ENCODE measurements at regions not wholly inside any gene's neighbourhood (a gene's known extent, or its start where the extent isn't known, plus 50 kb on each side); places are given as distances from the start of the nearest gene placed in this dataset.

DNA sequence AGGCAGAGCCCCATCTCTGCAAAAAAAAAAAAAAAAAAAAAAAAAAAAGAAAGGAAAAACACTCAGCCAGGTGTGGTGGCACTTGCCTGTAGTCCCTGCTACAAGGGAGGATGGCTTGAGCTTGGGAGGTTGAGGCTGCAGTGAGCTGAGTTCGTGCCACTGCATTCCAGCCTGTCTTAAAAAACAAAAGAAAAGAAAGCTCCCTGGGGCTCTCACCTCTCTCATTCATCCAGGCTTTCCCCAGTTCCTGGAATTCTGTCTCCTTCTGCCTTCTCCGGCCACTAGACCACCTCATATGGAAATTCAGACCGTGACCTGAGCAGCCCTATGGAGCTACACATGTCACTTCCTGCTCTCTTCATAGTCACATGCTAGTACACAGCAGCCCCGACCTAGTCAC is 101.1 kb upstream of the TAB2 start:
- DNase-seq (ENCODE audit: low read depth) = no peak

DNA sequence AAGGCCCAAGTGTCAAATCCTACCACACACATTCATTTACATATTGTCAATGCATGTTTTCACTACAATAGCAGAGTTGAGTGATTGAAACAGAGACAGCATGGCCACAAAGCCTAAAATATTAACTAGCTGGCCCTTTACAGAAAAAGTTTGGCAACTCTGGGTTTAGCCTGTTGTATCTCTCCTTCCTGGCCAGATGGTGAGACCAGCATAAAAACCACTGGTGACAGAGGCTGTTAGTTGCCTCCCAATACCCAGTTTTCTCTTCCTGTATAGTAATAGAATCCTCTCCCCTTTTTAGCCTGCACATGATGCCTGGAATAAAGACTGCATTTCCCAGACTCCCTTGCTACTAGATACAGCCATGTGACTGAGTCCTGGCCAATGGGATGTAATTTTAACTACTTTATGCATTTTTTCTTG is 100.0 kb upstream of the TAB2 start:
- no peak for DNase-seq (ENCODE audit: low read depth)

DNA sequence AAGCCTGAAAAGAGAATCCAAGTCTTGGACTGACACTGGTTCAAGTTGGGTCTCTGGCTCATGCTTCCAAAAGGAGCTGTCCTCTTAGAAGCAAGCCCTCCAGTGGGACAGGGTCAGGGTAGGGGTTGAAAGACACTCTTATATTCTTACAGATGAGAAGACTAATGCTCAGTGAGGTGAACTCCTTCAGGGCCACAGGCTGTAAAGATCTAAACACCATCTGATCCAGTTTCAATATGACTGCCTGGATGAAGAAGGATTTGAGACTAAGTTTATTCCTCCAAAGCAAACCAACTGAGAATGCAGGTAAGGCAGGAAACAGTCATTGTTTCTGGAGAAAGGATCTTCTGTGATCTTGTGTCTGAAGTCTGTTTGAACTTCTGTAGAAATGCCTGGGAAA is 99.0 kb upstream of the TAB2 start:
- no peak for DNase-seq (ENCODE audit: low read depth)

DNA sequence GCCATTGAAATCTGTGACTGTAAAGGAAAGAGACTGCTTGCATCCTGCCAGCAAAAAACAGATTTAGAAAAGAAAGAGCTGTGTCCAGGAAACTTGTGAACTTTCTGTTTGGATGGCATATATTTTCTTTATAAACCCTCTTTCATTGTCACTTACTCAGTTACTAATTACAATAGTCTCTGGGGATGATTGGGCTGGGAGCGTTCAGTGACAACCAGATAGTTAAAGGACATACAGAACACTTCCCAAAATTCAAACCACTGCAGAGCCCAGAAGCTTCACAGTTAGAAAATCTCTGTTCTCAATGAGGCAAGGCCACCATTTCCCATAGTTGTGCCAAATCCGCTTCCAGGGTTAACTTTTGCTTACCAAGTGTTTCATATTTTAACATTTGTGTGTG is 98.6 kb upstream of the TAB2 start:
- DNase-seq (ENCODE audit: low read depth) = no peak

DNA sequence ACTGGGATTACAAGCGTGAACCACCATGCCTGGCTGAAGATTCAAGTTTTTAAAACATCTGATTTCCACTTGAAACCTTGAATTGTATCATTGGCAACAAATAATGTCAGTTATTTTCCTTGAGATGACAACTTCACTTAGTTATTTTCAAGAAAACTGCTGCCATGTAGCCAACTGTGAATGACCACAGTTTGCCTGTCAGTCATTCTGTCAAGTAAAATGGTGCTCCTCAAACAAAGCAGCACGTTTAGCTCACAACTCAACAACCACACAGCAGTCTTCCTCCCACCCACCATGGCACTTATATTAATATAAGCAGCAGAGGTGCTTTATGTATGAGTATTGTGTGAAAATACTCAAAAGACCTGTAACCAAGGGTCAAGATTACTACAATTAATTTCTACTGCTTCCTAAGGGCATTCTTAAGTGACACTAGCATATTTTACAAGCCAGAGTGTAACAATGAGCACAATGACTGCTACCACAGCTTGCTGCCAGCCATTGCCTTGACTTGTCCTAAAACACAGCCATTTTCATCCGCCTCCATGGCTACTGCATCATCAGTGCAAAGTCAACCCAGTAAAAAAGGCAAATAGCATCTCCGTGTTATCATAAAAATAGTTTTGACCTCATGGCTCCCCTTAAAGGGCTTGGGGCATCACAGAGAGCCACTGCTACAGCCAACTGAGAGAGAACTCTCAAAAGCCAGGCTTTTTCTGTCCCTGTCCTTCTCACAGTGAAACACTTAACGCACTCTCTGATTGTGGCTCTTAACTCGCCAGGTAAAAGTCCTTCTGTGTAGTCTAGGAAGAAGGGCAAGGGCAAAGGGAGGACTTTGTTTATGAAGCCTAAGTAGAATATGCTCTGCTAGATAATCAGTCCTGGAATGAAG is 96.4 kb upstream of the TAB2 start:
- DNase-seq (ENCODE audit: low read depth) = no peak

DNA sequence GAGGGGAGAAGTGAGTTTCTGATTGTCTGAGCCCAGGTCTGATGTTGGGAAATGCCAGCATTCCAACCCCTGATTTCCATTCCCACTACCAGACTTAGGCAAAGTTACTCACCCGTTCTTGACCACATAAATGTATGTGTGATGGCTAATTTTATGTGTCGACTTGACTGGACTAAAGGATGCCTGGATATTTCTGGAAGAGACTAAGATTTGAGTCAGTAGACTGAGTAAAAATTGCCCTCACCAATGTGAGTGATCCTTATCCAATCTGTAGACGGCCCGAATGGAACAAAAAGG is 95.8 kb upstream of the TAB2 start:
- no peak for DNase-seq (ENCODE audit: low read depth)

DNA sequence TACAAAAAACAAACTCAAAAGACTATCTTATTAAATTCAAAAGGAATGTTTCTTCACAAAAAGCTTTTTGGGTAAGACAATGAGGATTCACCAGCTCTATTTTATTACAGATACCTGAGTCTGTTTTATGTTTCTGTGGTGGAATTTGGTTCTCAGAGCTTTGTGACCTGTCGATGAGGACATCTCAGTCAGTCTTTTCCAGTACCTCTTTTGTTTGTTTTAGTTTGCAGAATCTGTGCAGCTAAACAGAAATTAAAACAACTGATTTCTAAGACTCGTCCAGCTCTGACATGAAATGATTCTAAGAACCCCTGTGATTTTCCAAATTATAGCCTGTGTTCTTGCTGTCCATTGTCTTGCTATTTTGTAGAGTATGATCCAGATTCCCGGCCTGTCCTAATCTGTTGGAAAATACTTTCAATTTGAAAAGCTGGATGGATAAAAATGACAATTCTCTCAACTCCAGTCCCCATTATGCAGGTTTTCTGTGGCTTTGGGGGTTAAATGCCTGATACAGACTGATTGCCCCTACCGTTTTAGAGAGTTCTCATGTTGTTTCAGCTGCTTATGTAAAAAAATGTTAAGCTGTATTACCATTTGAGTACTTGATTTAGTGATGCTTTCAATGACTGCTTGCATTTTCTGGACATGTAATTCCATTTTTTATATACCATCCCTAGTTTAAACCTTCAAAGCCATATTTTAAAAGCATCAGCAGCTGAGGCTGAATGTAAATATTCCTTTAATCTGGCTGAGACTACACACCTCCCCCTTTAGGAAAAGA is 94.2 kb upstream of the TAB2 start:
- DNase-seq (ENCODE audit: low read depth) = no peak

DNA sequence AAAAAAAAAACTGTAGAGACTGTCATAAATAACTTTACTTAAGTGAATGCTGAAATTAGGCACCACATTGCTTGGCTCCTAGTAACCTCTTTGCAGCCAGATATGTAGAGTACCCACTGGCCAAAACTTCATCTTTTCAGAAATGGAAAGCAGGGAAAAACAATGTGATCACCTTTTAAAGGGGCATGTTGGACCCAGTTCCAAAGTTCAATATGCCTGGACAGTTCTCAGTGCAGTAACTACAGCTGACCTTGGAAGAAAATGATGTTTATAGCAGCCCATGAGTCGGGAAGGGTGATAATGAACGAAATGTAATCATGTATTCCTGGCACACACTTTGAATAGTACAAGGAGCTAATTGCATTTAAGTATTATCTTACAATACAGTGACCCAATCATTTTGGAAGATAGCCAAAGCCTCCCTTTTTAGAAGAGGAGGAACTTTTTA is 93.6 kb upstream of the TAB2 start:
- DNase-seq (ENCODE audit: low read depth) = no peak

DNA sequence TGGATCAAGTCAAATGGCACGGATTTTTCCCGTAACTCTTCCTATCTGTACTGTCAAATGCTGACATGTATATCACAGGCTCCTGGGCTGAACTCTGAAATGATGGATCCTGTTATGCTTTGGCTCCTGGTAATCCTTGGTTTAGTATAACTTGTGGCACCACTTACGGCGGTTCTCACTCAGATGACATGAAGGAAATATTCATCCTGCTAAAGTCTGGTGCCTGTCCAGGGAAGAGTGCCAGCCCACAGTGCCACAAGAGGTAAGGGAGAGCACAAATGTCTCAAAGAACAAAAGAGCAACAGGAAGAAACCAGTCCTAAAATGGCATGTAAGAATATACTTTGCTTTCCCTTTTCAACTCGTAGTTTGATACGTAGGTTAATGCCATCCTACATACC is 93.1 kb upstream of the TAB2 start:
- DNase-seq (ENCODE audit: low read depth) = no peak

DNA sequence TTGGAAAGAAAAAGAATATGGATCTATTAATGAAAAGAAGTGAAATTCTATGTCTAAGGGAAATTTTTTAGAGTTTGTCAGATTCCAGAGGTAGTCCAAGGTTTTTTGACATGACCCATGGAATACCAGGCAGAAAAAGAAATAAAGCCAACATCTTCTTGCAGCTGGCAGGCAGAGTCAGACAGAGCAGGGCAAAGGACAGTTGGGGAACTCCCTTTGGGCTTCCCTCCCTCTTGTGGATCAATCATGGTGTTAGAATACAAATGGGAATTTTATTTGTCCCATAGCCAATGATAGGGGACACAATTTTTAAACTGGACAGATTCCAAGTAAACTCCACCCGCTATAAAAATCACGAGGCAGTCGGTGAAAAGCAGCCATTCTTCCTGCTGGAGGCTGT is 92.1 kb upstream of the TAB2 start:
- no peak for DNase-seq (ENCODE audit: low read depth)

DNA sequence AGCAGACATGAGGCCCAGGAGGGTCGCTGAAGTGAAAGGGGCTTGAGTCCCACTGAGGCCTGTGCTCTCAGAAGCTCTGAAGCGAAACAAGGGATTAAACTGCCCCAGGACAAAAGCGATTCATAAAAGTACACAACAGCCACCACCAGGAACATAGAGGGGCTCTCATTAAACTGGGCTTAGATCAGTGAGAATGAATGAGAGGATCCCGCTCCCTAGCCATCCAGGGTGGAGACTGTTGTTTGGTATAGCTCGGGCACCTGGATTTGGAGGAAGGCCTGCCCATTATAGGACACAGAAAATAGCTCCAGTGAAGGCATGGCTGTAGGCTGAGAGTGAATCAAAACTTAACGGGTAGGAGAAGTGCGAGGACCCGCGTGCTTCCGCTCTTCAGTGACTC is 91.6 kb upstream of the TAB2 start:
- no peak for DNase-seq (ENCODE audit: low read depth)

DNA sequence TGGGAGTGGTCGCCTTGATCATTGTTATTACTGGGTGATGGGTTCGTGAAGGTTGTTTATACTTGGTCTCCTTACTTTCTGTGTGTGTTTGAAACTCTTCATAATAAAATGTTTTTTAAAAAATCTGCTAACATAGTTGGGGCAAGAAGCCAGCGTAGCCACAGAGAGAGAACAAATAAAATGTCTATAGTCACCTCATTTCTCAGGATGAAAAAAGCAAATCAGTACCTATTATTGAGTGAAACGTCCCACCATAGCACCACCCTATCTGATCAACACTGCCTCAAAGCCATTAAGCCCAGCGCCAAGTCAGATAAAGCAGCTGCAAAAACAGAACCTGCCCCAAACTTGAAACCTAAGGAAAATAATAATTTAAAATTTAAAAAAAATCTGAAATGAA is 89.7 kb upstream of the TAB2 start:
- no peak for DNase-seq (ENCODE audit: low read depth)

DNA sequence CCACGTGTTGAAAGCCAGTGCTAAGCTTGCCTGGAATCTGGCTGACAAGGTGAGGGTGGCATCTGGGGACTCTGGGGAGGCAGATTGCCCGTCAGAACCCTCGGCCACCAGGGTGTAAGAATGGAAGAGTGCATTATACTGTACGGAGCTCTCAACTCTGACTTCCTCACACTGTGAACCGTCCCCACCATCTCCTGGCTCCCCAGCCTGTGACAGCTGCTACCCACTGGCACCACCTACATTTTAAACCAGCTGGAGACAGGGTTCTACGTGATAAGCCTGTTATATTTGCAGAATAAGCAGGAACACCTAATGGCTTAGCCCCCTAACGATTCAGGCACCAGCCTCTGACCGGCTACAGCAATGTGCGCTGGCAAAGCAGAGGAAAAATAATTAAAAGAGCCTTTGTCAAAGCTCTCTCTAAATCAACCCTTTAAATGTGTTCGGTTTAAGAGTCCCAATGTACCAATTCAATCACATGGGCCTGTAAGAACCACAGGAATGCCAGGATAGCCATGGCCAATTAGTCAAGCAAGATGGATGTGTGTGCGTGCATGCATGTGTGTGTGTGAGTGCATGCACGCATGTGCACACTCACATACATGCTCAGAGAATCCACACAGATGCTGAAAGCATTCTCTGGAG is 89.1 kb upstream of the TAB2 start:
- no peak for DNase-seq (ENCODE audit: low read depth)

DNA sequence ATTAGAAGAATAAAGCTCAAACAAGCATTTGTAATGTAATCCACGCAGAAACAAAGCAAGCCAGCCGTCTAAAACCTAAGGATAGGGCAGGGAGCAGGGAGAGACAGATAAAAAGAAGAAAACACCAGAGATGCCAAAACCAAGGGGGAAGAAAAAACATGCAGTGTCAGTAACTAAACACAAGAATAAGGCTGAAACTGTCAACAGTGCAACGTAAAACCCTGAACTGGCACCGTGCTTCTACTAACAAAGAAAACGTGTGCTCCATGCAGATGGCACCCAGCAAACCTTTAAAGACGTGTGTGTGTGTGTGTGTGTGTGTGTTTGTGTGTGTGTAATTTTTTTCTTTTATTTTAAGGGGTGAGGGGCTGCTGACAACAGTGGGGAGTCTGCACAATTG is 88.4 kb upstream of the TAB2 start:
- no peak for DNase-seq (ENCODE audit: low read depth)

DNA sequence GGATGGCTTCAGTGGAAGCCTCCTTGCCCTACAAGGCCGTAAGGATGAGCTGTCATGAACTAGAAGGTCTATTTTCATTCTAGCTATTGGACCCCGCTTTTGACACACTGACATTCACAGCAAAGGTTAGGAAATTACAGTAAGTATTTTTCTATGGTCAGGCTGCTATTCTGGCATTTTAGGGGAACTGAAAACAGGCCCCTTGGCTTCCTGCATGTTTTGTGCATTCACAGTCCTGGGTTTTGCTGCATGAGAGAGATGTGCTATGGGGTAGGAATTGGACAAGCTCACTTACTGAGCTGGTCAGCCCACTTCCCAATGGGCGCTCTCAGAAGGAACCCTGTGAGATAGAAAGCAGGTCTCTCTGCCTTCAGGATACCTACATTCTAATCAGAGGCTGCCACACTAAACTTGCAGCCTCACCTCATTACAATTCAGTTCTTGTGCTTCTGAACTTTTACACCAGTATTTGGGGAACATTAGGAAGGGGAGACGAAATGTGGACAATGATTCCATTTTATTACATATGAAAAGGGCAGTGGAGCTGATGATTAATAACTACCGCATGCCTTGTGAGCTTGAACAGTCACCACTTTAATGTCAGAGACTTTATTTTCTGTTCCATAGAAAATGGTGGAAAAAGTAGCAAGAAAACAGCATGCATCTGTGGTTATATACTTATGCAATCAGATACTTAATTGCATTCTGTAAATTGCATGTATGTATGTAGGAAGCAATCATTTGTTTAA is 86.6 kb upstream of the TAB2 start:
- no peak for DNase-seq (ENCODE audit: low read depth)

DNA sequence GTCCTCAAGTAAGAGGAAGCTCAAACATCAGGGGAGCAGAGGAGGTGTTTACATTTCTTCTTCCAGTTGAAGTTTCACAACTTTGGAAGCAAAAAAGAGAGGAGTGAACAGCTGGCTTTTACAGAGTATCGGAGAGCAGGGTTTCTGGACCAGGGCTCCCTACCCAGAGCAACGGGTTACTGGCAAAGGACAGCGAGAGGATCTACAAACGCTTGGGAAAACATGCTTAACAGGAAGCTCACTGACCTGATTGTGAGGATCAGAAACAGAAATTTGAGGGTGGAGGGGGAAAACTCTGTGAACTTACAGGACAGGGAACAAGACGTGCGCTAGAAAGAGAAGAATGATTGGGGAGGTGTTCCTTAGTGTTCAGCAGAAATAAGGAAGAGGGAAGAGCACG is 85.7 kb upstream of the TAB2 start:
- no peak for DNase-seq (ENCODE audit: low read depth)

DNA sequence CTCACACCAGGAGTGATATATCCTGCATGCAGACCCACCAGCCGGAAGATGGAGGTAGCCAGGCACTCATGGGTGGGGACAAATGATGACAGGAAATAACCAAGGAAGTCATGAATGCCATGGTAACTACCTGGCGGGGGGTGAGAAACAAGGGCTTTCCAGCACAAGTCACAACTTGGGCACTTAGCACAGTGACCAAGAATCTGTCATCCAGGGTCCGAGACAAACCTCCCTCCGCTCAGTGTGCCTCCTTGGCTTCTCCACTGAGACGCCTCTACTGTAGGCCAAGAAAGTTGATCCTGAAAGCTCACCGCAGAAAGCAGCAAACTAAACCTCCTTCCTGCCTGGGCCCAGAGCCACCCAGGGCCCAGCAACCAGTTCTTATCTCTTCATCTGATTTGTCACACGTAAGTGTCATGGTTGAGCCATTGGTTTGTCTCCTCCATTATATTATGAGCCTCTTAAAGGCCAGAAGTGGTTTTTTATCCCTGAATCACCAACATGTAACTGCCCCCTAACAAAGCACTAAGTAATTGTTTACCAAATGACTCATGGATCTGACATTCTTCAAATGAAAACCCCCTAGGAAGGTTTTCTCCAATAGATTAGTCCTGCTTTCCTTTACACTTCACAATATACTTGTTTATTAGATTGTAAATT is 84.3 kb upstream of the TAB2 start:
- peak; percentile 15 for DNase-seq (ENCODE audit: low read depth)

DNA sequence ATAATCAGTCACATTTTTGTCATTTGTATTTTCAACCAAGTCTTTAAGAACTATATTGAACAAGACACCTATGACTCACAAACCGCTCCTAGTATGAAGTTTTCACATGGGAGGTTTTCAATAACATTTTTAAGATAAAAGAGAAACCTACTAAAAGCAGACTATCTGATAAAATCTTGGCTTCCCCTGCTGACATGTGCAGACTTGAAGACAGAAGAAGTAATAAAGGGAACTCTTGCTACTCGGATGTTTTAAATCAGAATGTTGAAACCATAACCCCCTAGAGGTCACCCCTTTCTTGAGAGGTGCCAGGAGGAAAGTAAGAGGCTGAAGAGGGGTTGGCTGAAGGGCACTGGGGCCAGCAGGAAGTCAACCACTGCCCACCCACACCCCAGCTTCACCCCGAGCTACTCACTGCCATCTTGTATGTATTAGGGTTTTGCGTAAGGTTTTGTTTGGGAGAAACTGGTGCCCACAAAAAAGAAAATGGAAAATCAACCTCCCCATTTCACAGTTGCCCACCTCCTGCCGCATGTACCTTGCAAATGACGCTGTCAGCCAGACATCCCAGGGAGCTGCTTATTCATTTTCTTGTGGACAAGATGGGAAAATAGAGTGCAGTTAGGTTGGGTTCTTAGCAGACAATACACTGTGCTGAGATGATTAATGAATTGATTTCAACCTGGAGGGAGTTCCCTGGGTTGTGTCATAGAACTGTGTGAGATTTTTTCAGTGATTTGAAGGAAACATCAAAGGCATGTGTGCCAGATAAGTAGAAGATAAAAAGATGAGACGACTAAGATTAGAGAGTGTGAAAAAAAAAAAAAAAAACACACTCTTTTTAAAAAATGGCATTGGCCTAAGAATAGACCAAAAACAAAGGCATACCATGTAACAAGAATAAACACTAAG is 83.2 kb upstream of the TAB2 start:
- DNase-seq (ENCODE audit: low read depth) = peak; percentile 14

DNA sequence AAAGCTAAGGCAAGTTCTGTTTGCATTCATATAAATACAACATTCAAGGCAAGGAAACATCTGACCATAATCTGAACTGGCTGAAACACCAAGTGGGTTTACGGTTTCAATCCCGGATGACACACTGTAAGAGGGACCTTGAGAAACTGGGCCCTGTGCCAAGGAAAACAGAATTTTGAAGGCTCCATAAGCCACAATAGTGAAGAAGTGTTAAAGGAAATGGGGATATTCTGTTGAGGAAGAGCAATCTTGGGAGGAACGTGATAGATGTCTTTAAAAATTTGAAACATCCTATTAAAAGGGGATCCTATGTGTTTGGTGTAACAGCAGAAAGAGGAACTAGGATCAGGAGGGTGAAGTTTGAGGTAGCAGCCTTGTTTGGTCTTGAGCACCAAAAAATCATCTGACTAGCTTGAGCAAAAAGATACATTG is 82.4 kb upstream of the TAB2 start:
- DNase-seq (ENCODE audit: low read depth) = no peak

DNA sequence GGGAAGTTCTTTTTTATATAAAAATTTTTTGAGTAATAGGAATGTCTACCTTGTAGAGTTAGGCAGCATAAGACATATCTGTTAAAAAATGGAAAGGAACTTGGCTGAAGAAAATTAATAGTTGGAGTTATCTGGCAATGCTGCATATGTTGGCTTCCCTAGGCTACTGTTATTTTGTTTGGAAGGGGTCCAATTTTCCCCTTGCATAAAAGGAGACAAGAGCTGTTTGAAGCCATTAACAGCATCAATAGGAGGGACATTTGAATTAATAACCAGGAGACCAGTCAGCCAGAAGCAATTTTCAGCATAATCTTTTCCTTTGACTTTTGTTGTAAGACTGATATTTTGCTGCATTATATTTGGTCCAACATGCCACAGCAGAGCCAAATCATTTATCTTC is 80.9 kb upstream of the TAB2 start:
- no peak for DNase-seq (ENCODE audit: low read depth)

DNA sequence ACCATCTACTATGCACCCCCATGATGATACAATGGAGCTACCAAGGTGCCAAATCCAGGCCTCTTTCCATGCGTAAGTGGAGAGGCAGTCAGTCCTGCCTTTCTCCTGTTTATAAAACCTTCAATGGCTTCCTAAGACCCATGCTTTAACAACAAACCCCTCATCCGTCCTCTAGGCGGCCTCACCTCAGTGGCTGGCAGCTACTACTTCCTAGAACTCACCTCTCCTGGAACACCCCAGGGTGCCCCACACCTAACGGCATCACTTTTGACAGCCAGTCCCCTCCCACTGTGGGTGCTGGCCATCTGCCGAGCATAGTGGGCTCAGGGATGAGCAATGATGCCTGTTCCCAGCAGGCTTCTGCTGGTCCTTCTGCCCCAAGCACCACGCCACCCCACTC is 80.0 kb upstream of the TAB2 start:
- DNase-seq (ENCODE audit: low read depth) = no peak

Measured in stimulated activated CD8-positive, alpha-beta memory T cell treated with anti-CD3 and anti-CD28 coated beads, Interleukin-4, amount 100 ng/mL, for 24 hours (primary cell).